ENCODE measurements at regions not wholly inside any gene's neighbourhood (a gene's known extent, or its start where the extent isn't known, plus 50 kb on each side); places are given as distances from the start of the nearest gene placed in this dataset.

- Histone ChIP-seq H3K9me2 (replicated peaks; ENCODE audit: control insufficient read depth, low read length) (no peaks in the 10 kb centered on the region), H3K4me3 (ENCODE audit: low read length) (no peak overlapping the region), H3K27me3 (ENCODE audit: control insufficient read depth, low read length) (no peaks in the 10 kb centered on the region), H3K4me1 (ENCODE audit: control insufficient read depth, low read length) (no peaks in the 10 kb centered on the region), H3K79me2 (ENCODE audit: control insufficient read depth, low read length) (no peaks in the 10 kb centered on the region), H3F3A (ENCODE audit: control insufficient read depth, insufficient read depth) (no peaks in the 10 kb centered on the region), H3K27ac (ENCODE audit: low read depth, low read length) (no peak overlapping the region), H4K20me1 (ENCODE audit: control insufficient read depth, insufficient read depth, low read depth, low read length) (no peaks in the 10 kb centered on the region), H3K36me3 (ENCODE audit: control insufficient read depth, low read length) (no peaks in the 10 kb centered on the region), H3K9me3 (ENCODE audit: control insufficient read depth, insufficient read depth, low read length) (no peaks in the 10 kb centered on the region), H3K4me2 (ENCODE audit: low read length) (no peak overlapping the region)
- TF ChIP-seq, protein P1, sequence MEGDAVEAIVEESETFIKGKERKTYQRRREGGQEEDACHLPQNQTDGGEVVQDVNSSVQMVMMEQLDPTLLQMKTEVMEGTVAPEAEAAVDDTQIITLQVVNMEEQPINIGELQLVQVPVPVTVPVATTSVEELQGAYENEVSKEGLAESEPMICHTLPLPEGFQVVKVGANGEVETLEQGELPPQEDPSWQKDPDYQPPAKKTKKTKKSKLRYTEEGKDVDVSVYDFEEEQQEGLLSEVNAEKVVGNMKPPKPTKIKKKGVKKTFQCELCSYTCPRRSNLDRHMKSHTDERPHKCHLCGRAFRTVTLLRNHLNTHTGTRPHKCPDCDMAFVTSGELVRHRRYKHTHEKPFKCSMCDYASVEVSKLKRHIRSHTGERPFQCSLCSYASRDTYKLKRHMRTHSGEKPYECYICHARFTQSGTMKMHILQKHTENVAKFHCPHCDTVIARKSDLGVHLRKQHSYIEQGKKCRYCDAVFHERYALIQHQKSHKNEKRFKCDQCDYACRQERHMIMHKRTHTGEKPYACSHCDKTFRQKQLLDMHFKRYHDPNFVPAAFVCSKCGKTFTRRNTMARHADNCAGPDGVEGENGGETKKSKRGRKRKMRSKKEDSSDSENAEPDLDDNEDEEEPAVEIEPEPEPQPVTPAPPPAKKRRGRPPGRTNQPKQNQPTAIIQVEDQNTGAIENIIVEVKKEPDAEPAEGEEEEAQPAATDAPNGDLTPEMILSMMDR (IDR thresholded peaks at IDR 0.05; ENCODE audit: low read depth, low read length, poor library complexity, severe bottlenecking): no peak
- TF ChIP-seq EZH2phosphoT487 (IDR thresholded peaks at IDR 0.05; ENCODE audit: borderline replicate concordance, low read length): no peak
Measured at GRCh38 chr5:175216991-175217390, 227.0 kb downstream of the DRD1 start.

GRCh38 chr5:175215906-175216305, 228.1 kb downstream of the DRD1 start:
- Histone ChIP-seq H3K27ac (ENCODE audit: low read depth, low read length) (no peak overlapping the region), H3K9me2 (replicated peaks; ENCODE audit: control insufficient read depth, low read length) (no peaks in the 10 kb centered on the region), H3K36me3 (ENCODE audit: control insufficient read depth, low read length) (no peaks in the 10 kb centered on the region), H3K9me3 (ENCODE audit: control insufficient read depth, insufficient read depth, low read length) (no peaks in the 10 kb centered on the region), H3K4me1 (ENCODE audit: control insufficient read depth, low read length) (no peaks in the 10 kb centered on the region), H3K4me2 (ENCODE audit: low read length) (no peak overlapping the region), H4K20me1 (ENCODE audit: control insufficient read depth, insufficient read depth, low read depth, low read length) (no peaks in the 10 kb centered on the region), H3K4me3 (ENCODE audit: low read length) (no peak overlapping the region), H3K79me2 (ENCODE audit: control insufficient read depth, low read length) (no peaks in the 10 kb centered on the region), H3K27me3 (ENCODE audit: control insufficient read depth, low read length) (no peaks in the 10 kb centered on the region), H3F3A (ENCODE audit: control insufficient read depth, insufficient read depth) (no peaks in the 10 kb centered on the region)
- TF ChIP-seq EZH2phosphoT487 (IDR thresholded peaks at IDR 0.05; ENCODE audit: borderline replicate concordance, low read length): no peak
- TF ChIP-seq, protein P1 (IDR thresholded peaks at IDR 0.05; ENCODE audit: low read depth, low read length, poor library complexity, severe bottlenecking): no peak

DNA sequence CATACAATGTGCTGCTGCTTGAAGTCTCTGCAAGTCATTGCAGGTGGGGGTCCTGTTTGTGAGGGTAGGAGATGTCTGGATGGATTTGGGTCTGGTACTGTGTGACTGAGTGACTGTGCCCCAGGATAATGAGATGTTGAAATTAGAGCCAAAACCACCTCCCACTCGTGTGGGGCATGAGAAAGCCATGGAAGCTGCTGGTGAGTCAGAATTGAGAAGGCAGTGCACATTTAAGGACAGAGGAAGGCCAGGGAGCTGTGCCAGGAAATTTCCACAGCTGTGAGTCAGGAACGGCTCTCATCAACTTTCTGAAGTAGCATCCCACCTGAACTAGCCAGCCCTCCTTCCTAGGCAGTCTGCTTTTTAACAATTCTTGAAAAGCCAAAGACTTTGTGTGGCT, 229.8 kb downstream of the DRD1 start:
- no peak for TF ChIP-seq EZH2phosphoT487 (IDR thresholded peaks at IDR 0.05; ENCODE audit: borderline replicate concordance, low read length)
- TF ChIP-seq, protein P1 (IDR thresholded peaks at IDR 0.05; ENCODE audit: low read depth, low read length, poor library complexity, severe bottlenecking): no peak
- Histone ChIP-seq H3K79me2 (ENCODE audit: control insufficient read depth, low read length) (no peaks in the 10 kb centered on the region), H3K9me3 (ENCODE audit: control insufficient read depth, insufficient read depth, low read length) (no peaks in the 10 kb centered on the region), H3K27me3 (ENCODE audit: control insufficient read depth, low read length) (no peaks in the 10 kb centered on the region), H3K36me3 (ENCODE audit: control insufficient read depth, low read length) (no peaks in the 10 kb centered on the region), H3K4me3 (ENCODE audit: low read length) (no peak overlapping the region), H3K4me1 (ENCODE audit: control insufficient read depth, low read length) (no peaks in the 10 kb centered on the region), H4K20me1 (ENCODE audit: control insufficient read depth, insufficient read depth, low read depth, low read length) (no peaks in the 10 kb centered on the region), H3K4me2 (ENCODE audit: low read length) (no peak overlapping the region), H3K9me2 (replicated peaks; ENCODE audit: control insufficient read depth, low read length) (no peaks in the 10 kb centered on the region), H3K27ac (ENCODE audit: low read depth, low read length) (no peak overlapping the region), H3F3A (ENCODE audit: control insufficient read depth, insufficient read depth) (no peaks in the 10 kb centered on the region)

Data from DOHH2 (cell line).